Bronchial epithelial cell (primary cell): ENCODE measurements at regions not wholly inside any gene's neighbourhood (a gene's known extent, or its start where the extent isn't known, plus 50 kb on each side); places are given as distances from the start of the nearest gene placed in this dataset.

Experiments used
- DNase-seq: peaks from one replicate; pipeline ENCODE4 v3.0.0-alpha.2; 2010; ENCODE audit warnings: low read depth
- FAIRE-seq: peaks from 2 replicates; lab custom pipeline; 2011; peaks lifted over from hg19 to GRCh38; lab: Jason Lieb, UNC
- H3K27me3 ChIP-seq: 2 replicates; pipeline ENCODE4 v1.5.1; 2011; ENCODE audit warnings: low read length; ENCODE audit not compliant: control insufficient read depth, insufficient read depth
- H3K36me3 ChIP-seq: 2 replicates; pipeline ENCODE4 v1.5.1; 2011; ENCODE audit warnings: low read length; ENCODE audit not compliant: control insufficient read depth, insufficient read depth
- H3K4me3 ChIP-seq: 2 replicates; pipeline ENCODE4 v1.5.1; 2011; ENCODE audit warnings: mild to moderate bottlenecking, low read depth, low read length, control low read depth
- CTCF ChIP-seq: IDR thresholded peaks from 2 replicates; pipeline ENCODE4 v1.5.1; 2011; ENCODE audit warnings: mild to moderate bottlenecking, moderate library complexity, low read length, control low read depth, inconsistent platforms; ENCODE audit not compliant: insufficient read depth, severe bottlenecking

- DNase-seq (no peak), FAIRE-seq (no peak)
- Histone ChIP-seq H3K4me3 (no peak overlapping the region), H3K27me3 (no peaks in the 10 kb centered on the region), H3K36me3 (no peaks in the 10 kb centered on the region)
- TF ChIP-seq CTCF, result no peak
Measured at GRCh38 chr4:62548108-62548524, 1348.0 kb downstream of the ADGRL3 start.

- DNase-seq (peak; percentile 1), FAIRE-seq (no peak)
- Histone ChIP-seq H3K27me3 (no peaks in the 10 kb centered on the region), H3K4me3 (no peak overlapping the region), H3K36me3 (no peaks in the 10 kb centered on the region)
- TF ChIP-seq CTCF, result no peak
Measured at GRCh38 chr4:62544428-62544827, 1344.3 kb downstream of the ADGRL3 start.

GRCh38 chr4:62543002-62543401, 1342.9 kb downstream of the ADGRL3 start:
- FAIRE-seq, result no peak
- Histone ChIP-seq H3K4me3 (no peak overlapping the region), H3K36me3 (no peaks in the 10 kb centered on the region), H3K27me3 (no peaks in the 10 kb centered on the region)
- no peak for DNase-seq
- TF ChIP-seq CTCF, result no peak

GRCh38 chr4:62533573-62533972, 1333.4 kb downstream of the ADGRL3 start:
- no peak for TF ChIP-seq CTCF
- Histone ChIP-seq H3K36me3 (no peaks in the 10 kb centered on the region), H3K27me3 (no peaks in the 10 kb centered on the region), H3K4me3 (no peak overlapping the region)
- FAIRE-seq, result no peak
- no peak for DNase-seq

- no peak overlapping the region for H3K4me3 ChIP-seq
- H3K36me3 ChIP-seq, result no peaks in the 10 kb centered on the region
- FAIRE-seq (no peak), DNase-seq (no peak)
- H3K27me3 ChIP-seq, result no peaks in the 10 kb centered on the region
- TF ChIP-seq CTCF, result no peak
Measured at GRCh38 chr4:62531731-62532130, 1331.6 kb downstream of the ADGRL3 start.

GRCh38 chr4:62531264-62531663, 1331.1 kb downstream of the ADGRL3 start:
- no peak overlapping the region for H3K4me3 ChIP-seq
- no peak for TF ChIP-seq CTCF
- no peak for DNase-seq
- H3K36me3 ChIP-seq, result no peaks in the 10 kb centered on the region
- H3K27me3 ChIP-seq, result no peaks in the 10 kb centered on the region
- no peak for FAIRE-seq
